CD14-positive monocyte (primary cell): ENCODE measurements at regions not wholly inside any gene's neighbourhood (a gene's known extent, or its start where the extent isn't known, plus 50 kb on each side); places are given as distances from the start of the nearest gene placed in this dataset.

ENCODE experiments used
- DNase-seq, 3 donors: peaks; one replicate each; pipeline ENCODE4 v3.0.0-alpha.2; 2011 to 2022
- H2AFZ ChIP-seq: 2 replicates; pipeline ENCODE4 v1.6.0; 2012; ENCODE audit warnings: mild to moderate bottlenecking, low read depth, low read length, inconsistent platforms; ENCODE audit not compliant: insufficient read depth, poor library complexity, severe bottlenecking
- H3K27ac ChIP-seq, 2 donors: 1 replicate in 1 of 2; 2 replicates in 1 of 2; pipeline ENCODE4 v1.5.1; 2012 to 2013; ENCODE audit warnings: low read length in 2 of 2, control low read depth in 1 of 2, inconsistent platforms in 1 of 2, low read depth in 1 of 2, mild to moderate bottlenecking in 1 of 2
- H3K27me3 ChIP-seq, 2 donors: one replicate each; pipeline versions ENCODE4 v1.6.0 to v1.6.1; 2011 to 2013; ENCODE audit warnings: low read length in 2 of 2; ENCODE audit not compliant: control insufficient read depth in 2 of 2, insufficient read depth in 2 of 2
- H3K36me3 ChIP-seq, 2 donors: replicated peaks in 1 of 2; 1 replicate in 1 of 2; 2 replicates in 1 of 2; pipeline versions ENCODE4 v1.5.1 to v1.6.1; 2012 to 2013; ENCODE audit warnings: low read length in 2 of 2, control low read depth in 1 of 2, inconsistent platforms in 1 of 2, mild to moderate bottlenecking in 1 of 2; ENCODE audit not compliant: insufficient read depth in 2 of 2, control insufficient read depth in 1 of 2
- H3K4me1 ChIP-seq, 2 donors: 1 replicate in 1 of 2; 2 replicates in 1 of 2; pipeline versions ENCODE4 v1.5.1 to v1.6.1; 2012 to 2013; ENCODE audit warnings: low read length in 2 of 2, control low read depth in 1 of 2, inconsistent platforms in 1 of 2, mild to moderate bottlenecking in 1 of 2, moderate library complexity in 1 of 2; ENCODE audit not compliant: insufficient read depth in 2 of 2, control insufficient read depth in 1 of 2
- H3K4me2 ChIP-seq: replicated peaks from 2 replicates; pipeline ENCODE3; 2012; ENCODE audit warnings: low read length, moderate library complexity, mild to moderate bottlenecking; ENCODE audit not compliant: poor library complexity, severe bottlenecking; ENCODE audit errors: extremely low read depth
- H3K4me3 ChIP-seq, 3 experiments: fragments of 200-600 bp in 1 of 3; sonication (generic) in 1 of 3; replicated peaks in 1 of 3; 1 replicate in 2 of 3; 2 replicates in 1 of 3; pipeline ENCODE4 v1.5.1; 2011 to 2013; ENCODE audit warnings: low read length in 3 of 3, mild to moderate bottlenecking in 3 of 3, control low read depth in 2 of 3, low read depth in 2 of 3, inconsistent platforms in 1 of 3, moderate library complexity in 1 of 3
- H3K79me2 ChIP-seq: 2 replicates; pipeline ENCODE4 v1.6.0; 2012; ENCODE audit warnings: mild to moderate bottlenecking, control low read depth, inconsistent platforms, low read length, moderate library complexity; ENCODE audit not compliant: insufficient read depth
- H3K9ac ChIP-seq: 2 replicates; pipeline ENCODE4 v1.6.0; 2017; ENCODE audit warnings: low read length, mild to moderate bottlenecking; ENCODE audit not compliant: insufficient read depth, poor library complexity, severe bottlenecking
- H3K9me3 ChIP-seq, 2 donors: replicated peaks in 1 of 2; 1 replicate in 1 of 2; 2 replicates in 1 of 2; pipeline versions ENCODE4 v1.5.1 to v1.6.1; 2012 to 2013; ENCODE audit warnings: low read length in 2 of 2, control low read depth in 1 of 2; ENCODE audit not compliant: control insufficient read depth in 1 of 2, insufficient read depth in 1 of 2
- H4K20me1 ChIP-seq: 2 replicates; pipeline ENCODE4 v1.6.0; 2012; ENCODE audit warnings: mild to moderate bottlenecking, low read length, control low read depth, moderate library complexity; ENCODE audit not compliant: insufficient read depth
- H3K27ac Mint-ChIP-seq, 7 donors: one replicate each; pipeline ENCODE4 v1.8.0; 2020; ENCODE audit warnings: mild to moderate bottlenecking in 7 of 7, mixed read lengths in 7 of 7, moderate library complexity in 6 of 7, inconsistent platforms in 2 of 7
- H3K27me3 Mint-ChIP-seq, 3 donors: one replicate each; pipeline ENCODE4 v1.8.0; 2021 to 2022; ENCODE audit warnings: low read depth in 3 of 3, mild to moderate bottlenecking in 3 of 3, mixed read lengths in 3 of 3, moderate library complexity in 3 of 3, inconsistent platforms in 1 of 3
- H3K36me3 Mint-ChIP-seq, 2 donors: one replicate each; pipeline ENCODE4 v1.8.0; 2020; ENCODE audit warnings: mixed read lengths in 2 of 2, inconsistent platforms in 1 of 2, mild to moderate bottlenecking in 1 of 2
- H3K4me1 Mint-ChIP-seq: one replicate; pipeline ENCODE4 v1.8.0; 2020; ENCODE audit warnings: mild to moderate bottlenecking, mixed read lengths
- H3K4me3 Mint-ChIP-seq, 2 donors: one replicate each; pipeline ENCODE4 v1.8.0; 2020; ENCODE audit warnings: mild to moderate bottlenecking in 2 of 2, mixed read lengths in 2 of 2, moderate library complexity in 1 of 2
- H3K9me3 Mint-ChIP-seq, 7 donors: one replicate each; pipeline ENCODE4 v1.8.0; 2020 to 2022; ENCODE audit warnings: mixed read lengths in 7 of 7, mild to moderate bottlenecking in 6 of 7, moderate library complexity in 6 of 7, inconsistent platforms in 2 of 7
- CTCF ChIP-seq: fragments of 200-600 bp; IDR thresholded peaks from one replicate; pipeline ENCODE4 v1.8.0; 2022; ENCODE audit warnings: antibody characterized with exemption, mild to moderate bottlenecking
- WGBS: methylation state at CpG from one replicate; pipeline ENCODE4 v1.1.5; 2013; ENCODE audit warnings: missing lambda C conversion rate; ENCODE audit not compliant: insufficient coverage; 5-methylcytosine and 5-hydroxymethylcytosine counted together
- intact Hi-C, 2 donors: fragments of 100-400 bp; cut with micrococcal nuclease; formaldehyde crosslinking; loops; one replicate each; pipeline versions ENCODE4 v1.15.0 to v1.15.1; 2023

DNA sequence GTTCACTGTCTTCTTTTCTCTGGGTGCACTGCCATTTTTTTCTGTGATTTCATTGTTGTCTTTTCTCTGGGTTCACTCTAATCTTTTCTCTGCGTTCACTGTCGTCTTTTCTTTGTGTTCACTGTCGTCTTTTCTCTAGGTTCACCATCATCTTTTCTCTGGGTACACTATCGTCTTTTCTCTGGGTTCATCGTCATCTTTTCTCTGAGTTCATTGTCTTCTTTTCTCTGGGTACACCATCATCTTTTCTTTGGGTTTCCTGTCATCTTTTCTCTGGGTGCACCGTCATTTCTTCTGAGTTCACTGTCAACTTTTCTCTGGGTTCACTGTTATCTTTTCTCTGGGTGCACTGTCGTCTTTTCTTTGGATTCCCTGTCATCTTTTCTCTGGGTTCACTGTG lies 137.6 kb upstream of the MAP3K4 start:
- no peak overlapping the region for H2AFZ ChIP-seq
- H3K9me3 Mint-ChIP-seq: no peaks in the 10 kb centered on the region

GRCh38 chr6:160858886-160859285 lies 132.7 kb upstream of the MAP3K4 start:
- H3K27ac ChIP-seq: no peak overlapping the region
- no peaks in the 10 kb centered on the region for H3K27me3 ChIP-seq
- H3K4me3 ChIP-seq: no peak overlapping the region
- no peaks in the 10 kb centered on the region for H3K36me3 Mint-ChIP-seq
- H3K4me1 ChIP-seq: no peaks in the 10 kb centered on the region
- H3K27ac Mint-ChIP-seq: no peak overlapping the region
- H2AFZ ChIP-seq: no peak overlapping the region
- TF ChIP-seq CTCF: no peak
- no peaks in the 10 kb centered on the region for H3K27me3 Mint-ChIP-seq
- H3K4me1 Mint-ChIP-seq: no peaks in the 10 kb centered on the region
- no peak overlapping the region for H3K4me3 Mint-ChIP-seq
- 100% methylated on average over 1 of the region's 3 CpGs for WGBS
- DNase-seq: no peak
- peaks cover 0 to 13% (median 6%) of the 10 kb centered on the region in 7 donors for H3K9me3 Mint-ChIP-seq
- H3K9me3 ChIP-seq: peaks cover 35 to 48% of the 10 kb centered on the region in 2 donors
- H4K20me1 ChIP-seq: no peaks in the 10 kb centered on the region
- intact Hi-C loops: no loop called here
- H3K4me2 ChIP-seq: no peak overlapping the region
- H3K9ac ChIP-seq: no peak overlapping the region
- H3K79me2 ChIP-seq: no peaks in the 10 kb centered on the region
- H3K36me3 ChIP-seq: no peaks in the 10 kb centered on the region

More for the DNA sequence above, 137.6 kb upstream of the MAP3K4 start:
- Mint-ChIP-seq H3K27me3 (no peaks in the 10 kb centered on the region), H3K4me3 (no peak overlapping the region), H3K27ac (no peak overlapping the region), H3K4me1 (no peaks in the 10 kb centered on the region), H3K36me3 (no peaks in the 10 kb centered on the region)
- no peak overlapping the region for H3K27ac ChIP-seq
- H3K9me3 ChIP-seq: peaks cover 11 to 53% of the 10 kb centered on the region in 2 donors
- H3K36me3 ChIP-seq: no peaks in the 10 kb centered on the region
- TF ChIP-seq CTCF: no peak
- intact Hi-C loops: no loop called here
- no peak overlapping the region for H3K9ac ChIP-seq
- H3K4me1 ChIP-seq: no peaks in the 10 kb centered on the region
- DNase-seq: no peak
- H3K27me3 ChIP-seq: no peaks in the 10 kb centered on the region
- H3K4me3 ChIP-seq: no peak overlapping the region
- H3K4me2 ChIP-seq: no peak overlapping the region
- H3K79me2 ChIP-seq: no peaks in the 10 kb centered on the region
- 87% methylated on average over 7 of the region's 7 CpGs for WGBS
- no peaks in the 10 kb centered on the region for H4K20me1 ChIP-seq
